ENCODE measurements at regions not wholly inside any gene's neighbourhood (a gene's known extent, or its start where the extent isn't known, plus 50 kb on each side); places are given as distances from the start of the nearest gene placed in this dataset.

- intact Hi-C loops (cut with micrococcal nuclease) = no loop called here
- no peak overlapping the region for H4K91ac ChIP-seq (ENCODE audit: insufficient read depth, low read depth, low read length)
- ATAC-seq (ENCODE audit: low read depth) = no peak
- H4K8ac ChIP-seq (ENCODE audit: low read depth in 2 of 2, low read length in 2 of 2) = no peak overlapping the region
- TF ChIP-seq MAFK (IDR thresholded peaks at IDR 0.05; ENCODE audit: low read depth, low read length) (no peak), USF2 (IDR thresholded peaks at IDR 0.05; ENCODE audit: low read depth, low read length) (no peak), NFE2L2 (IDR thresholded peaks at IDR 0.05; ENCODE audit: low read depth, low read length) (no peak), ELK1 (IDR thresholded peaks at IDR 0.05; ENCODE audit: borderline replicate concordance, low read depth, low read length) (no peak), BHLHE40 (IDR thresholded peaks at IDR 0.05; ENCODE audit: low read depth, low read length) (no peak)
- H2BK5ac ChIP-seq (ENCODE audit: low read depth, low read length, poor library complexity, severe bottlenecking) = no peak overlapping the region
- DNase-seq = no peak
- H4K5ac ChIP-seq (ENCODE audit: low read depth, low read length) = no peak overlapping the region
- H2AFZ ChIP-seq (replicated peaks; ENCODE audit: low read length, poor library complexity) = no peak overlapping the region
- CTCF ChIA-PET = no interaction called here
- no peak overlapping the region for H2BK15ac ChIP-seq (ENCODE audit: low read depth, low read length)
- H3K9ac ChIP-seq (ENCODE audit: low read depth, low read length) = no peak overlapping the region
- H3K56ac ChIP-seq (ENCODE audit: extremely low read depth, insufficient read depth, low read length) = no peak overlapping the region
- no peaks in the 10 kb centered on the region for H3K9me1 ChIP-seq (ENCODE audit: insufficient read depth, low read length)
- no peak overlapping the region for H2AK5ac ChIP-seq (ENCODE audit: low read depth, low read length)
- BruUV-seq (replicated peaks) = no TSS peak
- H3K4me1 ChIP-seq (ENCODE audit: control insufficient read depth, insufficient read depth, low read length) = no peaks in the 10 kb centered on the region
- H3K79me1 ChIP-seq (ENCODE audit: low read depth in 1 of 2, low read length in 2 of 2) = no peaks in the 10 kb centered on the region
- no peaks in the 10 kb centered on the region for H4K20me1 ChIP-seq (ENCODE audit: insufficient read depth, low read length)
- H3K4me3 ChIP-seq (ENCODE audit: insufficient read depth, low read depth, low read length) = no peak overlapping the region
- no peak overlapping the region for H3K27ac ChIP-seq (ENCODE audit: insufficient read depth, low read length)
- H2BK120ac ChIP-seq (ENCODE audit: low read depth, low read length) = no peak overlapping the region
- in situ Hi-C loops (cut with MboI; ENCODE audit: low sequenced_read_pairs) = no loop called here
- H3K18ac ChIP-seq (ENCODE audit: low read depth, low read length) = no peak overlapping the region
- H3K4me2 ChIP-seq (ENCODE audit: low read depth, low read length) = no peak overlapping the region
- H3K4ac ChIP-seq (ENCODE audit: low read depth, low read length) = no peak overlapping the region
- no CpG with 5 or more reads among the region's 2 CpGs for WGBS, 2 experiments (ENCODE audit: extremely low coverage in 2 of 2, insufficient read length in 1 of 2)
- no peak overlapping the region for H3K14ac ChIP-seq (replicated peaks; ENCODE audit: low read depth, low read length)
- no peaks in the 10 kb centered on the region for H3K36me3 ChIP-seq (ENCODE audit: control insufficient read depth, insufficient read depth, low read length)
- POLR2A ChIA-PET (ENCODE audit: unreplicated experiment) = no interaction called here
- H2AK9ac ChIP-seq (replicated peaks; ENCODE audit: low read depth, low read length, poor library complexity) = no peak overlapping the region
- H2BK20ac ChIP-seq (ENCODE audit: low read depth, low read length) = no peak overlapping the region
- dilution Hi-C loops (cut with HindIII; ENCODE audit: low sequenced_read_pairs, unreplicated experiment) = no loop called here
- H3K9me3 ChIP-seq (ENCODE audit: control insufficient read depth, insufficient read depth, low read length) = peaks cover 6% of the 10 kb centered on the region
- H3K23ac ChIP-seq (ENCODE audit: low read depth, low read length) = no peak overlapping the region
- no peaks in the 10 kb centered on the region for H3K27me3 ChIP-seq (ENCODE audit: control insufficient read depth, insufficient read depth, low read length)
These were observed 617.5 kb downstream of the JRKL start for GRCh38 chr11:97007283-97007682.

All from IMR-90 (cell line).